ENCODE measurements at regions not wholly inside any gene's neighbourhood (a gene's known extent, or its start where the extent isn't known, plus 50 kb on each side); places are given as distances from the start of the nearest gene placed in this dataset.

DNA sequence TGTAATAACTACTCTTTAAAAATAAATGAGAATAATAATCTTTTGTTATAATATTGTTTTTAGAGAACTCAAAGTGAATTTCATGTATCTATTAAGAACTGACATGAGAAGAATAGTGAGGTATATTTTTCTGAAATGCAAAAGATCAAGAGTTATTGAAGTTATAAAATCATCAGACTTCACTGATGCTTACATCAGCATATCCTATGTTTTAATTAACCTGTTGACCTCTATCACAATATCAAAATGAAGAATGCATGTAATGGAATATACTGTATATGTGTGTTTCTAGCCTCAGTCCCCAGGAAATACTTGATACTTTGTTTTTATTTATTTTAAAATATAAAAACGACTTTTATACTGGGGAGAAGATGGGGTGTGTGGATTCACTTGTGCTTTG lies 533.1 kb downstream of the KCTD16 start:
- TF ChIP-seq, protein P1, sequence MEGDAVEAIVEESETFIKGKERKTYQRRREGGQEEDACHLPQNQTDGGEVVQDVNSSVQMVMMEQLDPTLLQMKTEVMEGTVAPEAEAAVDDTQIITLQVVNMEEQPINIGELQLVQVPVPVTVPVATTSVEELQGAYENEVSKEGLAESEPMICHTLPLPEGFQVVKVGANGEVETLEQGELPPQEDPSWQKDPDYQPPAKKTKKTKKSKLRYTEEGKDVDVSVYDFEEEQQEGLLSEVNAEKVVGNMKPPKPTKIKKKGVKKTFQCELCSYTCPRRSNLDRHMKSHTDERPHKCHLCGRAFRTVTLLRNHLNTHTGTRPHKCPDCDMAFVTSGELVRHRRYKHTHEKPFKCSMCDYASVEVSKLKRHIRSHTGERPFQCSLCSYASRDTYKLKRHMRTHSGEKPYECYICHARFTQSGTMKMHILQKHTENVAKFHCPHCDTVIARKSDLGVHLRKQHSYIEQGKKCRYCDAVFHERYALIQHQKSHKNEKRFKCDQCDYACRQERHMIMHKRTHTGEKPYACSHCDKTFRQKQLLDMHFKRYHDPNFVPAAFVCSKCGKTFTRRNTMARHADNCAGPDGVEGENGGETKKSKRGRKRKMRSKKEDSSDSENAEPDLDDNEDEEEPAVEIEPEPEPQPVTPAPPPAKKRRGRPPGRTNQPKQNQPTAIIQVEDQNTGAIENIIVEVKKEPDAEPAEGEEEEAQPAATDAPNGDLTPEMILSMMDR (IDR thresholded peaks at IDR 0.05): no peak
- TF ChIP-seq POLR2A (IDR thresholded peaks at IDR 0.05): no peak
